Epithelial cell of proximal tubule (primary cell): ENCODE measurements at regions not wholly inside any gene's neighbourhood (a gene's known extent, or its start where the extent isn't known, plus 50 kb on each side); places are given as distances from the start of the nearest gene placed in this dataset.

Source experiments
- DNase-seq: peaks from one replicate; pipeline ENCODE4 v3.0.0-alpha.2; 2011; ENCODE audit warnings: low read depth
- H3K4me3 ChIP-seq: 2 replicates; pipeline ENCODE4 v1.5.1; 2011; ENCODE audit warnings: low read depth, mild to moderate bottlenecking, low read length
- CTCF ChIP-seq: conservative IDR thresholded peaks from 2 replicates; pipeline ENCODE4 v1.5.1; 2012; ENCODE audit warnings: low read depth, mild to moderate bottlenecking, low read length

DNA sequence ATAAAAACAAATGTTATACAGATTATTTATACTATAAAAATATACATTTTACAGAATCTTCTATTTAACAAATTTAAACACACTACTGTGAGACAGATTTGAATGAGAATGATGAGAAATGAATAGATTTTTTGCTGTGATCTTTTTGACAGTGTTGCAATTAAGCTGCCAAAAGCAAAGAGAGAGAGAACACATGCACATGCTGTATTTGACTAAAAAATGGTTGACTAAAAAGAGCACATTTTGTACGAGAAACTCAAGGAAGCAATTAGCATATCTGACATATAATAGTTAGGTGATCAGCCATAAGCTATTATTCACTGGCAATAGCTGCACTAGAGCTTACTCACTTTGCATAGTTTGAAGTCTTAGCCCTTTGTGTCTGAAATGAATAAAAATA lies 115.8 kb downstream of the SYT10 start:
- no peak for TF ChIP-seq CTCF
- no peak overlapping the region for H3K4me3 ChIP-seq
- DNase-seq, result no peak

DNA sequence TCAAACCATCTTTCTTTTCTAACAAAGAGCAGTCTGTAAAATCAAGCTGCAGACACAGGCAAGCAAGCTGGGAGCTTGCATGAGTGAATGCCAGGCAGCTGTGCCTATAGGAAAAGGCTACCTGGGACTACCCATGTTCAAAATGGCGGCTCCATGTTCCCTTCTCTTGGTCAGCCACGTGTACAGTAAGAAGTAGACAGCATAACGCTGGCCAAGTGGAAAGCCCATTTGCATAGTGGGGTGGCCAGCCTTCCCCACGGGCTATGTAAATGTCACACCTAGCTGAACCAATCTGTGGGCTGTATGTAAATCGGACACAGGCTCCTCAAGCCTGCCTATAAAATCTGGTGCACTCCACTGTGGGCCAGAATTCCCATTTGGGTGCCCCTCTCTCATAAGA lies 117.1 kb downstream of the SYT10 start:
- DNase-seq, result no peak
- no peak overlapping the region for H3K4me3 ChIP-seq
- TF ChIP-seq CTCF, result no peak

- DNase-seq, result no peak
- TF ChIP-seq CTCF, result no peak
- no peak overlapping the region for H3K4me3 ChIP-seq
These were observed 121.9 kb downstream of the SYT10 start for GRCh38 chr12:33317746-33318145.

- no peak overlapping the region for H3K4me3 ChIP-seq
- no peak for TF ChIP-seq CTCF
- DNase-seq, result no peak
These were observed 125.4 kb downstream of the SYT10 start for GRCh38 chr12:33314223-33314622.

- TF ChIP-seq CTCF, result no peak
- H3K4me3 ChIP-seq, result no peak overlapping the region
- no peak for DNase-seq
These were observed 126.1 kb downstream of the SYT10 start for GRCh38 chr12:33313476-33313875.

- no peak for TF ChIP-seq CTCF
- no peak for DNase-seq
- no peak overlapping the region for H3K4me3 ChIP-seq
These were observed 129.1 kb downstream of the SYT10 start for GRCh38 chr12:33310471-33310870.

GRCh38 chr12:33304176-33304575 lies 135.4 kb downstream of the SYT10 start:
- no peak overlapping the region for H3K4me3 ChIP-seq
- no peak for DNase-seq
- no peak for TF ChIP-seq CTCF
